HuH-7 (cell line): ENCODE measurements at regions not wholly inside any gene's neighbourhood (a gene's known extent, or its start where the extent isn't known, plus 50 kb on each side); places are given as distances from the start of the nearest gene placed in this dataset.
"Not testable (repeated sequence)": the region's sequence is repeated elsewhere in the genome, so short reads cannot be mapped to it uniquely, and the experiment has no call there.

Source experiments
- DNase-seq: peaks from one replicate; pipeline ENCODE4 v3.0.0; 2011; ENCODE audit warnings: low spot score

DNA sequence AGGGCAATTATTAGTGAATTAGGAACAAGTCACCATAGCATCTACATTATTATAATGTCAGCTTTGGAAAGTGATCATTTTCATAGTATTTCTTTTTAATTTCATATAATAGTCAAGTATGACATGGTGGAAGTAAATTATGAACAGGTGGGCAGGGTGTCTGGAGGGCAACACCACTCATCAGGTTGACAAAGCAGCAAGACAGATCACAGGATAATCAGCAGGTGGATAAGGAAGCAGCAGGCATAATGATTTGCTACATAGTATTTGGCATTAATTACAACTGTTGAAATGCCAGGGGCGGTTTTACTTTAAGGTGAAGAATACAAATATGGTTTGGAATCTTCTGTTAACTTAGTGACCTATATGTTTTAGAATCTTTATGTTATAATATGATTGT, 1342.2 kb downstream of the PLA2G4A start:
- DNase-seq: no peak

DNA sequence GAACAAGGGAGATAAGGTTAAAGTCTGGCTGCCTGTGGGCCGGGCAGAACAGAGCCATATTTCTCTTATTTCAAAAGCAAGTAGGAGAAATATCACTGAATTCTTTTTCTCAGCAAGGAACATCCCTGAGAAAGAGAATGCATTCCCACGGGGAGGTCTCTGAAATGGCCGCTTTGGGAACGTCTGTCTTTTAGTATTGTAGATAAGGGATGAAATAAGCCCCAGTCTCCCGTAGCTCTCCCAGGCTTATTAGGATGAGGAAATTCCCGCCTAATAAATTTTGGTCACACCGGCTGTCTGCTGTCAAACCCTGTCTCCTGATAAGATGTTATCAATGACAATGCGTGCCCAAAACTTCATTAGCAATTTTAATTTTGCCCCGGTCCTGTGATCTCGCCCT, 1353.3 kb downstream of the PLA2G4A start:
- not testable (repeated sequence) for DNase-seq

DNA sequence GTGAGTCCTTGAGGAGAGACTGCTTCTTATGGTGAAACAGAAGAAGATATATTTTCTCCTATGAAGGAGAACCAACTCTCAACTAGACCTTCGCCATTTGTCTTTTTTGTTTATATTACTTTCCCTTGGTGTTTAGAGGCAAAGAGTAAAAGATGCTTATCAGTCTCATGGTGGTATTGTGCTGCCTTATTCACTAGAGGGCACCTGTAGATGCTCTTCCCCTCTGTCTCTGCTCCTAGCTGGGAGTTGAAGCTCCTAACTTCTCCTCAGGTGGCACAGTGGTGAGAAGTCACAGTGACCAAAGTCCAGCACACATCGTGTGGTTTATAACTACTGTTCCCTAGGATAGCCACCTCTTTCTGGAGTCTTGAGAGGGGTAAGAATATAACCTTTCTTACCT, 1359.6 kb downstream of the PLA2G4A start:
- DNase-seq: no peak

DNA sequence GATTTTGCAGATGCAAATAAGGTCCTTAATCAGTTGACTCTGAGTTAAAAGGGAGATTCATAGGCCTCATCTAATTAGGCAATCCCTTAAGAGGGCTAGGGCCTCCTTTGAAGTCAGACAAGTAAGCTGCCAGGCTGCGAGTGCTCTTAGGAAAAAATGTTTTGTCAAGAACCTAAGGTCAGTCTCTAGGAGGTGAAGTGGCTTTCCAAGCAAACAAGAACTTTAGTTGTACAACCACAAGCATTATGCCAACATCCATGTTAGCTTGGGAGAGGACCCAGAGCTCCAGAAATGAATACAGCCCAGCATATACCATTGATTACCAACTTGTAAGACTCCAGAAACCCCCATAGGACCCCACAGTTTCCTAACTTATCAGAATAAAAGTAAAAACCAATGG, 1366.2 kb downstream of the PLA2G4A start:
- no peak for DNase-seq

DNA sequence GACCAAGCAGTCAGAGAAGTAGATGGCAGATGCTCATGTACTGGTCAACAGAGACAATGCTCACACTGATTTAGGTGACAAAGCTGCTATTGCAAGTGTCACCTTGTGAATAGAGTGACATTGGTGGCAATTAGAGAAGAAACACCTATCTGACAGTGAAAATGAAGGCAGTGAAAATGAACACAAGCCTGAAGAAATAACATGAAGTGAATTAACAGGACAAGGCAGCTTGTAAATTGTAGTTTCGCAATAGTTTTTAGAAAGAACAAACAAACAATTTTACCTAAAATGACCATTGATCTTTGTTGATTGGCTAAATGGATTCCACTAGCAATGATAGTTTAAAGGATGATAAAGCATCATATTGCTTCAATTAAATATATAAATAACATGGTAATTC, 1389.5 kb downstream of the PLA2G4A start:
- DNase-seq: no peak

DNA sequence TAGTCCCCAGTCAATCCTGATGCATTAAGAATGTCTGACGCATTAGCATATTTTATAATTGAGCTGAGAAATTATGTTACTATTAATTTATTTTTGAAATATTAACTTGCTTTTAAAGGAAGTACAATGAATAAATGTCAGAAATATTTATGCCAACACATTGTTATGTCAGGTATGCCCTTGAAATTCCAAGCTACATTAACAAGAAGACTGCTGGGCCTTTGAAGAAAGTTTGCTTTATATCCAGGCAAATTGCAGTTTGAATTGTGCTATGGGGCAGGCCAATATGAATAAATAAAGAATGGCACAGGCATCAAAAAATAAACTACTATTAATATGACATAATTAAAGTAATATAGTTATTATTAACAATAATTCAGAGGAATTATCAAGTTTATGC, 1391.3 kb downstream of the PLA2G4A start:
- DNase-seq: no peak

DNA sequence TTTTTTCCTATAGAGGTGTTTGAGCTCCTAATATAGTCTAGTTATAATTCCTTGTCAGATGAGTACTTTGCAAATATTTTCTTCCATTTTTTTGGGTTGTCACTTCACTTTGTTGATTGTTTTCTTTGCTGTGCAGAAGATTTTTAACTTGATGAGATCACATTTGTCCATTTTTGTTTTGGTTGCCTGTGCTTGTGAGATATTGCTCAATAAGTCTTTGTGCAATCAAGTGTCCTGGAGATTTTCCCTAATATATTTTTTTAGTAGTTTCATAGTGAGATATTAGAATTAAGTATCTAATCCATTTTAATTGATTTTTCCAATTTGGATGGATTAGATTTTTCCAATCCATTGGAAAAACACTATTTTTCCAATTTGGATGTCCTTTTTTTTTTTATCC, 1395.5 kb downstream of the PLA2G4A start:
- DNase-seq: no peak

DNA sequence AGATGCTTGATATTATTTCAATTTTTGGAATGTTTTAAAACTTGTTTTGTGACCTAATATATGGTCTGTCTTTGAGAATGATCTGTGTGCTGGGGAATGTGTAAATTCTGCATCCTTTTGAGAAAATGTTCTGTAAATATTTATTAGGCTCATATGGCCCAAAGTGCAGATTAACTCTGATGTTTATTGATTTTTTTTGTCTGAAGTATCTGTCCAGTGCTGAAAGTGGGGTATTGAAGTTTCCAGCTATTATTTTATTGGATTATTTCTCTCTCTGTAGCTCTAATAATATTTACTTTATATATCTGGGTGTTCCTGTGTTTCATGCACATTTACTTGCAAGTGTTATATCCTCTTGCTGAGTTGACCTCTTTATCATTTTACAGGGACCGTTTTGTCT, 1397.2 kb downstream of the PLA2G4A start:
- DNase-seq: no peak

DNA sequence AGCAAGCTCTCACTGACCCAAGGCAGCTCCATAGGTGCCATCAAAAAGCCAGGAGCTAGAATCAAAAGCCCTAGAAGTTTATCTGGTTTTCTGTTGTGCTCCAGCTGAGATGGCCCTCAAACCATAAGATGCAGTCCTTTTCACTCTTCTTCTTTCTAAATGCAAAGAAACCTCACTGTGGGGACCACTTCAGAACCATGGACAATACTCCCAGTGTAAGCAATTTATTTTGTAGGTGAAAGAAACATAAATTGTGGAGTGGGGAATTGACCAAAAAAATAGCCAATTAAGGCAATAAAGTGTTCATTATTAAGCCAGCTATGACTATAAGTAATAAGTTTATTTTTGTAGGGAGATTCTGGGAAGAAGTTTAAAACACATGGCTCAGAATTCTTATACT, 1399.9 kb downstream of the PLA2G4A start:
- no peak for DNase-seq

DNA sequence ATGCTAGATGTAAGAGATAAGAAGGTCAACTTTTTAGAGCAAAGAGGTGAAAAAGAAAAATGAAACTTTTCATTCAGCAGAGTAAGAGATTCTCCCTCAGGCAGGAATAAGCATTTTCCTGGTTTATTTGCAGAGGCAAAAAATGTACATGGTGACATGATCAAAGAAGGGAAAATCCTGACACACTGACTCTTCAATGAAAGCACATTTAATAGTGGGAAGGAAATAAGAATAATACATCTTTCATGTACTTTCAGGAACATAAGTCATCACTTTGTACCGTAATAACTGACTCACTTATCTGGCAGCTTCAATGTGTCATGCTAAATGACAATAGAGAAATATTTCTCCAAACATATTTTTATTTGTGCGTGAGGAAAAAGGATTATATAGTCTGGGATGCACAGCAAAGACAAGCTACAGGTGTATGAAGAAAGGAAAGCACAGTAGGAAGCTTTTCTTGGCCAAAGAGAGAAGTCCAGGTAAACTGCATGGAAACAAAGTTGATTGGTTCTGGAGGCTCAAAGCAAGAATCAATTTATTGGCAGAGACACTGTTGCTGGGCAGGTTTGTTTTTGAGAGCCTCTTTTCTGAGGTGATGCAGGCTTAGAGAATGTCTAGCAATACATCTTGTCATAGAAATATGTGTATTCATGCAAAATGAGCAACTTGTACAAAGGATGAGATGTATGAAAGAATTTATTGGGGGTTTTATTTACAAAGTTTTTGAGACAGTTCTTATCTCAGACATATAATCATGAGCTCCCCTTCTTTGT, 1409.0 kb downstream of the PLA2G4A start:
- DNase-seq: no peak

DNA sequence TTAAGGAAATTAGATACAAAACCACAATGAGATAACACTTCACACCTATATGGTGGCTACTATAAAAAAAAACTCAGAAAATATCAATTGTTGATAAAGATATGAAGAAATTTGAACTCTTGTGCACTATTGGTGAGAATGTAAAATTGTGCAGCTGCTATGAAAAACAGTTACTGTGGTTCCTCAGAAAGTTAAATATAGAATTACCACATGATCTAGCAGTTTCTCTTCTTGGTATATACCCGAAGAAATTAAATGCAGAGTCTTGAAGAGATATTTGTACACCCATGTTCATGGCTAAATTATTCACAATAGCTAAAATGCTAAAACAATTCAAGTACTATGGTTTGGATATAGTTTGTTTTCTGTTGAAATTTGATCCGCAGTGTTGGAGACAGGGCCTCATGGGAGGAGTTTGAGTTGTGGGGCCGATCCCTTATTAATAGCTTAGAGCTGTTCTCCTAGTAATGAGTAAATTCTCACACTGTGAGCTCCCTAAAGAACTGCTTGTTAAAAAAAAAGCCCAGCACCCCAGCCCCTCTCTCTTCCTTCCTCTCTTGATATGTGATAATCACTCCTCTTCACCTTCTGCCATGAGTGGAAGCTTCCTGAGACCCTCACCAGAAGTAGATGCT, 1412.1 kb downstream of the PLA2G4A start:
- no peak for DNase-seq

DNA sequence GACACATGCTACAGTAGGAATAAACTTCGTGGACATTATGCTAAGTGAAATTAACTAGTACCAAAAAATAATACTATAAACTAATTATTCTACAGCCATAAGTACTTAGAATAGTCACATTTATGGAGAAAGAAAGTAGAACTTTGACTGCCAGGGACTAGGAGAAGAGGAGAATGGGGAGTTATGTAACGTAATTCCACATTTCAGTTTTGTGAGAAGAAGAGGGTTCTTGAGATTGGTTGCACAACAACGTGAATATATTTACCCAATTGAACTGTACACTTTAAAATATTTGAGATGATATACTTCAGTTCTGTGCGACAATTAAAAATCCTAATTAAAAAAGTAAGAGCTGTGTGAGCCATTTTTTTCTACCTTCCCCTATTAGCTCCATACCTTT, 1412.9 kb downstream of the PLA2G4A start:
- DNase-seq: no peak

DNA sequence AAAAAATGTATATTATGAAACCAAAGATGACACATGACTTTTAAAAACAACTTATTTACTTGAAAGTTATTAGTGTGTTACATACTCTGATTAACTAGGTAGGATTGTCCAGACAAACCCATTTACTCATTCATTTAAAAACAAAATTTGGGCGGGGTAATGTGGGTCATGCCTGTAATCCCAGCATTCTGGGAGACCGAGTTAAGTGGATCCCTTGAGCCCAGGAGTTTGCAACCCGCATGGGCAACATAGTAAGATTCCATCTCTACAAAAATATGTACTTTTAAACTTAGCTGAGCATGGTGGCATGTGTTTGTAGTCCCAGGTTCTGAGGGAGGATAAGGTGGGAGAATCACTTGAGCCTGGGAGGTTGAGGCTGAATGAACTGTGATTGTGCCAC, 1414.7 kb downstream of the PLA2G4A start:
- no peak for DNase-seq

DNA sequence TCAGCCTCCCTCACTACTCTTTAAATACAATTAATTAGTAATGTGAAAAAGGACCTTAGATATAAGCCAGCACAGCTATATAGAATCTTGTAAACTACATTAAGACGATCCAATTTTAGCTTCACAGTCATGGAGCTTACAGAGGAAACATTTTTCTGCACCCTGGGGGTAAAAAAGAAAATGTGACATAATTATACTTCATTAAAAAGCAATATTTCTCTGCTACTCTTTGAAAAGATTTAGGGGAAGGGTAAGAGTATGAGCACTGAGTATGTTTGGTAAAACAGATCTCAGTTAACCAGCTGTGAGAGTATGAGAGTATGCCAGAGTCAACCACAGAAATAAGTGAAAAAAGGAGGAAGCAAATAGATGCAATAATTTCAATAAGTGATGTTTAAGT, 1415.9 kb downstream of the PLA2G4A start:
- DNase-seq: no peak

DNA sequence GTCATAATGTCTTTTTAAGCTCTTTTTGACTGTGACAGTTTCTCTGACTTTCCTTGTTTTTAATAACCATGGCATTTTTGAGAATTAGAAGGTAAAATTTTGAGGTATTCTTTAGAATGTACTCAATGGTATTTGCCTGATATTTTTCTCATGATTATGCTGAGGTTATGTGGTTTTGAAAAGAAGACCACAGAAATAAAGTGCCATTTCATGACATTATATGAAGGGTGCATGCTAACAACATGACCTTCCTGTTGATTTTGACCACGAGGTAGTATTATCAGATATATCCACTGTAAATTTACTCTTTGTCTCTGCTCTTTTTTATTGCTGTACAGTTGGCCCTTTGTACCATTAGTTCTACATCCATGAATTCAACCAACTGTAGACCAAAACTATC, 1418.5 kb downstream of the PLA2G4A start:
- no peak for DNase-seq

DNA sequence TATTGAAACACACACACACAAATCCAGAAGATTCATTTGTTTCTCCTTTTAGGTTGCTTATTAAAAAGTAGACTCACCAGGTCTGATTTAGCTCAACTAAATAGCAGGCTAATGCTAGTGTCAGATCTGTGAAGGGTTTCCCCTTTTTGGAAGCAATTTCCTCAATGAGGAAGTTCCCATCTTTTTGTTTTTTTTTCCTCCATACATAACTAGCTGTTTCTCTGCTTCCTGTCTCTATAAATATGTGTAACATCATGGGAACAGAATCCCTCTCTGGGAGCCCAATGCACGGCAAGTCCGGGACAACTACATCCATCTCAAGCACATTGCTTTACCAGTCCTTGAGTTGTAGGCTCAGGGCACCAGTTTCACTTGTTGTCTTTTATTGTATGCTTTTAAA, 1421.1 kb downstream of the PLA2G4A start:
- no peak for DNase-seq

DNA sequence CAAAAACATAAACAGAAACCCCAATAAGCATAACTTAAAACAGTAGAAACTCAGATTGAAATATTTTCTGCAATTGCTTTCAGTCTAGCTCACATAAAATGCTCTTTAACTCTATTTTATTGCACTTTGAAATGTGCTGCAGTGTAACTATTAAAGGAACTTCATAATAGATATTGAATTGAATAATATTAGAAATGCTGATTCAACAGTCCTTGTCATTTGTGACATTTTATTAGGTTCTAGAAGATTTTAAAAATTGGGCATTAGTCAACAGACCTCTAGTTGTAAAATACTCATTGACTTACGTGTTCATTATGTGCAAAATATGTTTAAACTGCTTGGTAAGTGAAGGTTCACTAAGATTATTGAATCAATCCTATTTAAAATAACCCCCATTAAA, 1422.3 kb downstream of the PLA2G4A start:
- DNase-seq: no peak

DNA sequence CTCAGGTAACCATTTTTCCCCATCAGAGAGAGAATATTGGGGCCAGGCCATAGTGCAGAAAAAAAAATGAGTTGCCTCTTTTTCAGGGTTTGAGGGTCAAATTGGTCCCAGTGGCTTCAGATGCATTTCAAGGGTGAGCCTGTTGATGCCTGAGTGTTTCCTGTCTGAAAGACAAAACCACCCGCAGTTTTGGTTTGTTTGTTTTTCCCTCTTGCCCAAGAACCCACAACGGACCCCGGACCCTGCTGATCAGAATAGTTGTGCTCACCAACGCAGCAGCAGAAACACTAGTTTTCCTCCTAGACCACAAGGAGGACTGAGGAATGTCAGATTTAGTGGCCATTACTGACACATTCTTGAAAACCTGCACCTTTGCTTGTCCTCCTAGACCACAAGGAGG, 1433.1 kb downstream of the PLA2G4A start:
- DNase-seq: no peak

DNA sequence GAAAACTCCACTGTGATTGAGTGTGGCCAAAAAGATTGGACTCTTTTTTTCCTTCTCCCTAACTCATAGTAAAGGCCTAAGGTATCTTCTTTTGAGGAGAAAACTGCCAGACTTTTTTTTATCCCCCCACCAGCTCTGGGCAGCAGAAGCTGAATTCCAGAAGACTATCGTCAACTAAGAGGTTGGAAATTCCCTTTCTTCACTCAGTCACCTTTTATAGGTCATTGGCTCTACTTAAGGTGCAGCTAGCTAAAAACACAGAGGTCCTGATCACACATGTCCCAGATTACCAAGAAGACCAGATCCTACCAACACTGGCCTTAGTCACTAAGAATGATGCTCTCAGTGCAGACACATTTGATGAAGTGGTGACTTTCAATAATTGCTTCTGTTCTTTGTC, 1441.2 kb downstream of the PLA2G4A start:
- DNase-seq: no peak

DNA sequence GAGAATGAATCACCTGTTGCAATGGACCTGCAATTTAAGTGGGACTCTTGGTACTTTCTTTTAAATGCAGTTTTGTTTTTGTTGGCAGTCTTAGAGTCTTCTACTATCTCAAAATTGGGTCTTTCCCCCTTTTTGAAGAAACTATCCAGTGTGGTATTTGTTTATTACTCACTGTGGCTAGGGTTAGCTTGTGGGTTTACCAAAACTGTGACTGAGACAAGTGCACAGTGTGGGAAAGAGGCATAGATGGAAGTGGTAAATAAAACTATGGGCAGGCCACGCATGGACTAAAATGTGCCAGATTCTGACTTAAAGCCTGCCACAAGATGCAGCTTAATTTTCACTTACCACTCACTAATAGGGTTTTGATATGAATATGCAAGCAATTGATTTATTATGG, 1441.7 kb downstream of the PLA2G4A start:
- no peak for DNase-seq

DNA sequence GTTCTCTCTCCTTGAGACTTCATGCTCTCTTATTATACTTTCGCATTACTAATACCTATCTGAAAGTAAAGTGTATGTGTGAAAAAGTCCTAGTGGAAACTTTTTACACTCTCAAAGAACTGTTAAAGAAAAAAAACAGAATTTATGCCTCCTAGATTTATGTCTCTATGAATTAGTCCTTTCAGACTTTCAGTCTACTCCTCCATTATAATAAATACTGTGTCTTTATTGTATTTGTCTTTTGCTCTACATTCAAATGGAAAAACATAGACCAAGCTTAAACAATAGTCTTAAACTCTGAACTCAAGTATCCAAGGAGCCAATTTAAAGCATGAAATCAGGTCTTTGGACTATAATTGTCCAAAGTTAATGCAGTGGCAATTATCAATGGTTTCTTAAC, 1449.0 kb downstream of the PLA2G4A start:
- DNase-seq: no peak

DNA sequence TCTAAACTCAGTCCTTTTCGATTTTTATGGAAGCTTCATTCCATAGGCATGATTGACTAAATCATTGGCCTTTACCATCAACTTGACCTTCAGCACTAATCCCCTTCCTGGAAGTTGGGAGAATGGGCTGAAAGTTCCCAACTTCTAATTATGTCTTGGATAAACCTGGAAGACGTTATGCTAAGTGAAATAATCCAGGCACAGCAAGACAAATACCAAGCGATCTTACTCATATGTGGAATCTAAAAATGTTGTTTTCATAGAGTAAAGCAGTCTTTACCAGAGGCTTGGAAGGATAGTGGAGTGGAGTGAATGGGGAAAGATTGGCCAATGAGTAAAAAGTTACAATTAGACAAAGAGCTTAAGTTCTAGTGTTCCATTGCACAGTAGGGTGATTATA, 1453.2 kb downstream of the PLA2G4A start:
- DNase-seq: no peak

DNA sequence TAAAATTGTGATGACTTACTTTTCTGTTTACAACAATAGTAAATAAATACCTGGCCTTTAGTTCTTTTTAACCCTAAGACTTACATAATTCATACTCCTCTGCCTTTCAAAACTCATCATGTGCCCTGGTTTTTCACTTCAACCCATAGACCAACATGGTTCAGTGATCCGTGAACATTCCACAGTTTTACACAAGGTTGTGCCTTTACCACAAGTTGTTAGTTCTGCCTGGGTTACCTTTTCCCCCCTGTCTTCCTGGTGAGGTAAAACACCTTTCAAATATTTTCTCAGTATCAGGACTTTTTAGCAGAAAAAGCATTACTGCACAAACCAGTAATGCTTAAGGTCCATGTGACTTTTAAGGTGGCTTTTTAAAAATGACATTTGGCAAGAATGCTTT, 1466.4 kb downstream of the PLA2G4A start:
- no peak for DNase-seq

DNA sequence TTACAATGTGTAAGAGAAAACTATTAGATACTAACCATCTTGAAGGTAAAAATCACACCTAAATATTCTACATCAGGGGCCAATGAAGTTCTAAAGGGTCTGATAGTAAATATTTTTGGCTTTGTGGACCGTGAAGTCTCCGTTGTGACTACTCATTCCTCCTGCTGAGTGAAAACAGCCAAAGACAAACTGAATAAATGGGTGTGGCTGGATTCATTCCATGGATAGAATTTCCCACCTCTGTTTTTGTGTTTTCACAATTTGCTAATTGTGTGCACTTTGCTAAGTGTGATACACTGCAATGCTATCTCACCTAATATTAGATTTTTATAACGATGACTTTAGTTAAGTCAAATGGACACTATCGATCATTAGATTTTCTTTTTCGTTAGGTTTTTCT, 1474.0 kb downstream of the PLA2G4A start:
- no peak for DNase-seq
